ENCODE measurements at regions not wholly inside any gene's neighbourhood (a gene's known extent, or its start where the extent isn't known, plus 50 kb on each side); places are given as distances from the start of the nearest gene placed in this dataset.

GRCh38 chr14:83969998-83970397 lies 1559.9 kb upstream of the FLRT2 start:
- TF ChIP-seq SIN3A (IDR thresholded peaks at IDR 0.05; ENCODE audit: borderline replicate concordance, insufficient read depth, low read length) (no peak), POLR2AphosphoS5 (IDR thresholded peaks at IDR 0.05; ENCODE audit: low read depth, low read length) (no peak)
